Activated CD4-positive, alpha-beta T cell treated with anti-CD3 and anti-CD28 coated beads, Interleukin-2, amount 50 U/mL, for 1 hour (primary cell): ENCODE measurements at regions not wholly inside any gene's neighbourhood (a gene's known extent, or its start where the extent isn't known, plus 50 kb on each side); places are given as distances from the start of the nearest gene placed in this dataset.
"Not testable (repeated sequence)": the region's sequence is repeated elsewhere in the genome, so short reads cannot be mapped to it uniquely, and the experiment has no call there.

Experiments
- DNase-seq: peaks from one replicate; pipeline ENCODE4 v3.0.0-alpha.2; 2020

- DNase-seq: no peak
These were observed 956.6 kb downstream of the GATA3 start for GRCh38 chr10:9010931-9011670.

- no peak for DNase-seq
These were observed 957.8 kb downstream of the GATA3 start for GRCh38 chr10:9012312-9012711.

GRCh38 chr10:9015005-9015404 is 960.5 kb downstream of the GATA3 start:
- no peak for DNase-seq

- no peak for DNase-seq
These were observed 961.0 kb downstream of the GATA3 start for GRCh38 chr10:9015447-9015846.

- no peak for DNase-seq
These were observed 962.4 kb downstream of the GATA3 start for GRCh38 chr10:9016930-9017329.

GRCh38 chr10:9018195-9019173 is 964.0 kb downstream of the GATA3 start:
- no peak for DNase-seq

GRCh38 chr10:9023206-9023605 is 968.7 kb downstream of the GATA3 start:
- DNase-seq: no peak

- no peak for DNase-seq
These were observed 969.7 kb downstream of the GATA3 start for GRCh38 chr10:9024210-9024609.

- no peak for DNase-seq
These were observed 973.7 kb downstream of the GATA3 start for GRCh38 chr10:9028231-9028630.

- no peak for DNase-seq
These were observed 980.9 kb downstream of the GATA3 start for GRCh38 chr10:9035355-9035754.

- no peak for DNase-seq
These were observed 982.3 kb downstream of the GATA3 start for GRCh38 chr10:9036711-9037204.

- no peak for DNase-seq
These were observed 983.7 kb downstream of the GATA3 start for GRCh38 chr10:9038146-9038714.

- DNase-seq: no peak
These were observed 989.0 kb downstream of the GATA3 start for GRCh38 chr10:9043466-9043865.

- DNase-seq: no peak
These were observed 990.8 kb downstream of the GATA3 start for GRCh38 chr10:9045311-9045710.

- DNase-seq: no peak
These were observed 997.0 kb downstream of the GATA3 start for GRCh38 chr10:9051328-9051974.

- DNase-seq: no peak
These were observed 998.3 kb downstream of the GATA3 start for GRCh38 chr10:9052767-9053166.

- no peak for DNase-seq
These were observed 1002.0 kb downstream of the GATA3 start for GRCh38 chr10:9056521-9056920.

- not testable (repeated sequence) for DNase-seq
These were observed 1002.8 kb downstream of the GATA3 start for GRCh38 chr10:9057293-9057692.

GRCh38 chr10:9060314-9060713 is 1005.8 kb downstream of the GATA3 start:
- no peak for DNase-seq

GRCh38 chr10:9061871-9062270 is 1007.4 kb downstream of the GATA3 start:
- no peak for DNase-seq

GRCh38 chr10:9066152-9066551 is 1011.7 kb downstream of the GATA3 start:
- DNase-seq: no peak

GRCh38 chr10:9068003-9068402 is 1013.5 kb downstream of the GATA3 start:
- DNase-seq: no peak

- no peak for DNase-seq
These were observed 1014.6 kb downstream of the GATA3 start for GRCh38 chr10:9069136-9069535.
